ENCODE measurements at regions not wholly inside any gene's neighbourhood (a gene's known extent, or its start where the extent isn't known, plus 50 kb on each side); places are given as distances from the start of the nearest gene placed in this dataset.

- no peak for TF ChIP-seq CTCF (IDR thresholded peaks at IDR 0.05; ENCODE audit: extremely low read depth, missing control alignments)
- no peak for DNase-seq (ENCODE audit: low spot score)
Observed at GRCh38 chr2:173574324-173575112, 219.8 kb downstream of the CDCA7 start.

DNA sequence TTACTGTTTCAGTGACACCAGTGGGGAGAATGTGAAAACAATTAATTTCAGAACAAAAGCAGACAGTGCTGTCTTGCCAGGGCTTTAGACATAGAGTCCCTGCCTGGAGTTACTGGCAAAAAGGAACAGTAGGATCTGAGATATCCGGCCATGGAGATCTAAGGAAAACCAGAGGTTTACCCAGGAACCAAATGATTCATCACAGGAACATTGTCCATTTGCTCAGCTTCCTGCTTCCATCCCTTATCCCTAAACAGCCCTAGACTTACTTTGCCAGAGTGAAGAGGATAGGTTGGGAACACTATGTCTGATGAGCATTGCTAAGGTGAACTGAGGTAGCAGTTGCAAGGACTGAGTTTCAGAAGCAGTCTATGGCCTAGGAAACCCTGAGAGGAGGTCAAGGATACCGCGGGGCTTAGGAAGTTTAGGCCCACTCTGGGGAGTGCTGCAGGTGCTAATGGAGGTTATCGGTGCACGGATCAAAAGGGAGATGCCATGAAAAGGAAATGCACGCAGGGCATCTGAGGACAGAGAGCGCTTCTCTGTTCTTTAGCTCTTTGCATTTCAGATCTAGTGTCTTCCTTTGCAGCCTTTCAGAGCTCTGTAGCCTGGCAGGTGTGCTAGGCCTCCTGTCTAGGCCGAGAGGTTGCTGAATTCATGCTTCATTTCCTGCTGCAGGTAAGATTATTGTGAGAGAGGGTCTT is 223.9 kb downstream of the CDCA7 start:
- no peak for DNase-seq (ENCODE audit: low spot score)
- TF ChIP-seq CTCF (IDR thresholded peaks at IDR 0.05; ENCODE audit: extremely low read depth, missing control alignments): no peak

DNA sequence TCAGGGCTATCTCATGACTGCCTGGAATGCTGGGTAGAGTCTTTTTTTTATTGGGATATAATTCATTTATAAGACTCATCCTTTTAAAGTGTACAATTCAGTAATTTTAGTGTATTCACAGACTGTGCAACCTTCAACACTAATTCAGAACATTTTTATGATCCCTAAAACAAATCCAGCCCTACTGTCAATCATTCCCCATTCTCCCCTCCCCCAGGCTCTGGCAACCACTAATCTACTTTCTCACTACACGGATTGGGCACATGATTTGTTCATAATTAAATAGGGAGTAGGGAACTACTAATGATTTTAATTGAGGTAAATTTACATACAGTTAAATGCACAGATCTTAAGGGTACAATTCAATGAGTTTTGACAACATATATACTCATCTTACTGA is 225.7 kb downstream of the CDCA7 start:
- DNase-seq (ENCODE audit: low spot score): no peak
- no peak for TF ChIP-seq CTCF (IDR thresholded peaks at IDR 0.05; ENCODE audit: extremely low read depth, missing control alignments)

- DNase-seq (ENCODE audit: low spot score): no peak
- no peak for TF ChIP-seq CTCF (IDR thresholded peaks at IDR 0.05; ENCODE audit: extremely low read depth, missing control alignments)
Observed at GRCh38 chr2:173580956-173581355, 226.3 kb downstream of the CDCA7 start.

GRCh38 chr2:173583196-173583595 is 228.5 kb downstream of the CDCA7 start:
- no peak for DNase-seq (ENCODE audit: low spot score)
- no peak for TF ChIP-seq CTCF (IDR thresholded peaks at IDR 0.05; ENCODE audit: extremely low read depth, missing control alignments)

DNA sequence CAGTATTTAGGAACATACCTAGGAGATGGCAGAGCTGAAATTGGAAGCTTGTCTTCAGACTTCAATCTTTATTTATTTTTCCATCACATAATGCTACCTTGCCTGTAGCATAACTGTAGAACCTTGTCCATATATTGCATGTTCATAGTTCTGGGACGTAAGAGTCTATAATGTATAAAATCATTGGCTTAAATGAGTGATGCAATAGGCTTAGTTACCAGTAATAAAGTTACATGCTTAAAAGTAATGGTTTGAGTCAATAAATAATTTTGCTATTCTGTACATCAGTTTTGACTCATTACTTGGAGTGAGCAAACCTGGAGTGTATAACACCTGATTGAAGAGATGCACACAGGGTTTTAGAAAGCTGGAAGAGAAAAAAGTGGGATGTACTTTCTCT is 229.3 kb downstream of the CDCA7 start:
- TF ChIP-seq CTCF (IDR thresholded peaks at IDR 0.05; ENCODE audit: extremely low read depth, missing control alignments): no peak
- DNase-seq (ENCODE audit: low spot score): no peak

- DNase-seq (ENCODE audit: low spot score): no peak
- no peak for TF ChIP-seq CTCF (IDR thresholded peaks at IDR 0.05; ENCODE audit: extremely low read depth, missing control alignments)
Observed at GRCh38 chr2:173584676-173585458, 230.2 kb downstream of the CDCA7 start.
